Endothelial cell of umbilical vein (primary cell): ENCODE measurements at regions not wholly inside any gene's neighbourhood (a gene's known extent, or its start where the extent isn't known, plus 50 kb on each side); places are given as distances from the start of the nearest gene placed in this dataset.
"Not testable (repeated sequence)": the region's sequence is repeated elsewhere in the genome, so short reads cannot be mapped to it uniquely, and the experiment has no call there.

Experiments used
- CTCF ChIP-seq, 2 donors: IDR thresholded peaks; 1 replicate in 1 of 2; 2 replicates in 1 of 2; pipeline ENCODE4 v1.5.1; 2011; ENCODE audit warnings: low read length in 2 of 2, mild to moderate bottlenecking in 2 of 2, moderate library complexity in 2 of 2, control low read depth in 1 of 2, inconsistent platforms in 1 of 2, low read depth in 1 of 2; ENCODE audit not compliant: insufficient read depth in 1 of 2; ENCODE audit errors: extremely low read depth in 1 of 2
- EZH2 ChIP-seq: IDR thresholded peaks from 2 replicates; pipeline ENCODE4 v1.6.1; 2012; ENCODE audit warnings: borderline replicate concordance, low read depth, mild to moderate bottlenecking, moderate library complexity, low read length, inconsistent platforms; ENCODE audit not compliant: severe bottlenecking
- FOS ChIP-seq: IDR thresholded peaks from 2 replicates; pipeline ENCODE4 v1.6.1; 2011; ENCODE audit warnings: mild to moderate bottlenecking, low read length, moderate library complexity, borderline replicate concordance; ENCODE audit not compliant: insufficient read depth
- GATA2 ChIP-seq: IDR thresholded peaks from 2 replicates; pipeline ENCODE4 v1.7.0; 2011; ENCODE audit warnings: low read depth, mild to moderate bottlenecking, moderate library complexity, mixed read lengths, low read length; ENCODE audit not compliant: insufficient read length, insufficient read depth
- JUN ChIP-seq: IDR thresholded peaks from 2 replicates; pipeline ENCODE4 v1.6.1; 2011; ENCODE audit warnings: borderline replicate concordance, low read depth; ENCODE audit not compliant: insufficient read length, insufficient read depth
- MAX ChIP-seq: IDR thresholded peaks from 2 replicates; pipeline ENCODE4 v1.6.1; 2011; ENCODE audit not compliant: insufficient read depth, insufficient read length
- MYC ChIP-seq: IDR thresholded peaks from one replicate; pipeline ENCODE4 v1.6.1; 2011; ENCODE audit warnings: mild to moderate bottlenecking, low read depth, low read length
- POLR2A ChIP-seq: IDR thresholded peaks from 2 replicates; pipeline ENCODE4 v1.6.1; 2012; ENCODE audit warnings: low read depth, mild to moderate bottlenecking, control low read depth, low read length
- POLR2AphosphoS5 ChIP-seq: IDR thresholded peaks from 2 replicates; pipeline ENCODE4 v1.6.1; 2012; ENCODE audit warnings: low read depth, mild to moderate bottlenecking, control low read depth, low read length, moderate library complexity; ENCODE audit not compliant: insufficient read depth

GRCh38 chr14:19157106-19157709 lies 190.0 kb downstream of the POTEM start:
- TF ChIP-seq FOS; POLR2A; CTCF (IDR thresholded peaks at IDR 0.05; ENCODE audit: extremely low read depth in 1 of 2, insufficient read depth in 1 of 2, low read depth in 1 of 2, low read length in 2 of 2); MAX; EZH2; POLR2AphosphoS5; JUN; MYC; GATA2: not testable (repeated sequence)
